Endothelial cell of umbilical vein (primary cell): ENCODE measurements at regions not wholly inside any gene's neighbourhood (a gene's known extent, or its start where the extent isn't known, plus 50 kb on each side); places are given as distances from the start of the nearest gene placed in this dataset.

Experiments
- CTCF ChIP-seq, 2 donors: IDR thresholded peaks; 1 replicate in 1 of 2; 2 replicates in 1 of 2; pipeline ENCODE4 v1.5.1; 2011; ENCODE audit warnings: low read length in 2 of 2, mild to moderate bottlenecking in 2 of 2, moderate library complexity in 2 of 2, control low read depth in 1 of 2, inconsistent platforms in 1 of 2, low read depth in 1 of 2; ENCODE audit not compliant: insufficient read depth in 1 of 2; ENCODE audit errors: extremely low read depth in 1 of 2
- EZH2 ChIP-seq: IDR thresholded peaks from 2 replicates; pipeline ENCODE4 v1.6.1; 2012; ENCODE audit warnings: borderline replicate concordance, low read depth, mild to moderate bottlenecking, moderate library complexity, low read length, inconsistent platforms; ENCODE audit not compliant: severe bottlenecking
- FOS ChIP-seq: IDR thresholded peaks from 2 replicates; pipeline ENCODE4 v1.6.1; 2011; ENCODE audit warnings: mild to moderate bottlenecking, low read length, moderate library complexity, borderline replicate concordance; ENCODE audit not compliant: insufficient read depth
- GATA2 ChIP-seq: IDR thresholded peaks from 2 replicates; pipeline ENCODE4 v1.7.0; 2011; ENCODE audit warnings: low read depth, mild to moderate bottlenecking, moderate library complexity, mixed read lengths, low read length; ENCODE audit not compliant: insufficient read length, insufficient read depth
- JUN ChIP-seq: IDR thresholded peaks from 2 replicates; pipeline ENCODE4 v1.6.1; 2011; ENCODE audit warnings: borderline replicate concordance, low read depth; ENCODE audit not compliant: insufficient read length, insufficient read depth
- MAX ChIP-seq: IDR thresholded peaks from 2 replicates; pipeline ENCODE4 v1.6.1; 2011; ENCODE audit not compliant: insufficient read depth, insufficient read length
- POLR2A ChIP-seq: IDR thresholded peaks from 2 replicates; pipeline ENCODE4 v1.6.1; 2012; ENCODE audit warnings: low read depth, mild to moderate bottlenecking, control low read depth, low read length
- POLR2AphosphoS5 ChIP-seq: IDR thresholded peaks from 2 replicates; pipeline ENCODE4 v1.6.1; 2012; ENCODE audit warnings: low read depth, mild to moderate bottlenecking, control low read depth, low read length, moderate library complexity; ENCODE audit not compliant: insufficient read depth

- TF ChIP-seq POLR2AphosphoS5 (no peak), CTCF (IDR thresholded peaks at IDR 0.05; ENCODE audit: extremely low read depth in 1 of 2, insufficient read depth in 1 of 2, low read depth in 1 of 2, low read length in 2 of 2) (no peak), EZH2 (no peak), POLR2A (no peak), FOS (no peak), MAX (no peak), JUN (no peak), GATA2 (no peak)
Observed at GRCh38 chr11:121929581-121929980, 186.4 kb downstream of the BLID start.
